ENCODE measurements at regions not wholly inside any gene's neighbourhood (a gene's known extent, or its start where the extent isn't known, plus 50 kb on each side); places are given as distances from the start of the nearest gene placed in this dataset.

DNA sequence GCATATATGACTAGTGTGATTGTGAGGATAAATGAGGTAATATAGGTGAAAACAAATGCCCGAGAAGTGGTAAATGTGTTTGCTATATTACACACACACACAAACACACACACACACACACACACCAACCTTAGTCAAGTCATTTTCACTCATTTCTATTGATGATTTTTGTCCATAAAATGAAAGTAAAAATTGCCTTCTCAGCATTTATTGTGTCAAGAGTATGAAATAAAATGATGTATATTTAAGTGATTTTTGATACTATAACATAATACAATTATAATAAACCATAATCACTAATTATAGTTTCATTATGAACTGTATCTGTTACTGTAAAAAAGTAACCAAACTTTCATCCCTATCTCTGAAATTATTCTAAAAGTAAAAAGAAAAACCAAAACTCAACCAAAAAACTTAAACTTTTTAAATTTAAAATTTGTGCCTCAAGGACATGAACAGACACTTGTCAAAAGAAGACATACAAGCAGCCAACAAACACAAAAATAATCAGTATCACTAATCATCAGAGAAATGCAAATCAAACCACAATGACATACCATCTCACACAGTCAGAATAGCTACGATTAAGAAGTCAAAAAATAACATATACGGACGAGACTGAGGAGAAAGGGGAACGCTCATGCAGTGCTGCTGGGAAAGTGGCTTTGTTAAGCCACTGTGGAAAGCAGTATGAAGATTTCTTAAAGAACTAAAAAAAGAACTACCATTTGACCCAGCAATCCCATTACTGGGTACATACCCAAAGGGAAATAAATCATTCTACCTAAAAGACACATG is 601.0 kb downstream of the TMA16 start:
- no peak for TF ChIP-seq POLR2A (IDR thresholded peaks at IDR 0.05; ENCODE audit: extremely low read depth, insufficient read length)
- TF ChIP-seq, protein P1, sequence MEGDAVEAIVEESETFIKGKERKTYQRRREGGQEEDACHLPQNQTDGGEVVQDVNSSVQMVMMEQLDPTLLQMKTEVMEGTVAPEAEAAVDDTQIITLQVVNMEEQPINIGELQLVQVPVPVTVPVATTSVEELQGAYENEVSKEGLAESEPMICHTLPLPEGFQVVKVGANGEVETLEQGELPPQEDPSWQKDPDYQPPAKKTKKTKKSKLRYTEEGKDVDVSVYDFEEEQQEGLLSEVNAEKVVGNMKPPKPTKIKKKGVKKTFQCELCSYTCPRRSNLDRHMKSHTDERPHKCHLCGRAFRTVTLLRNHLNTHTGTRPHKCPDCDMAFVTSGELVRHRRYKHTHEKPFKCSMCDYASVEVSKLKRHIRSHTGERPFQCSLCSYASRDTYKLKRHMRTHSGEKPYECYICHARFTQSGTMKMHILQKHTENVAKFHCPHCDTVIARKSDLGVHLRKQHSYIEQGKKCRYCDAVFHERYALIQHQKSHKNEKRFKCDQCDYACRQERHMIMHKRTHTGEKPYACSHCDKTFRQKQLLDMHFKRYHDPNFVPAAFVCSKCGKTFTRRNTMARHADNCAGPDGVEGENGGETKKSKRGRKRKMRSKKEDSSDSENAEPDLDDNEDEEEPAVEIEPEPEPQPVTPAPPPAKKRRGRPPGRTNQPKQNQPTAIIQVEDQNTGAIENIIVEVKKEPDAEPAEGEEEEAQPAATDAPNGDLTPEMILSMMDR (IDR thresholded peaks at IDR 0.05; ENCODE audit: low read depth, low read length), result no peak
- TF ChIP-seq MYC (IDR thresholded peaks at IDR 0.05; ENCODE audit: low read depth, low read length), result no peak

Measured in NB4 (cell line).